Transverse colon (tissue), 4 donors: ENCODE measurements at regions not wholly inside any gene's neighbourhood (a gene's known extent, or its start where the extent isn't known, plus 50 kb on each side); places are given as distances from the start of the nearest gene placed in this dataset.

Source experiments
- DNase-seq: peaks from one replicate; pipeline ENCODE4 v3.0.0-alpha.2; 2019
- H3K27ac ChIP-seq, 4 donors: fragments of 200-600 bp; sonication (generic); 2 replicates each; pipeline ENCODE4 v1.5.1; 2016 to 2018; ENCODE audit warnings: inconsistent platforms in 4 of 4
- H3K27me3 ChIP-seq: fragments of 200-600 bp; sonication (generic); 2 replicates; pipeline ENCODE4 v1.5.1; 2017; ENCODE audit warnings: inconsistent platforms
- H3K36me3 ChIP-seq, 4 donors: fragments of 200-600 bp; sonication (generic); 2 replicates each; pipeline ENCODE4 v1.5.1; 2017 to 2019; ENCODE audit warnings: inconsistent platforms in 4 of 4
- H3K4me1 ChIP-seq, 4 donors: fragments of 200-600 bp; sonication (generic); 2 replicates each; pipeline ENCODE4 v1.5.1; 2017 to 2020; ENCODE audit warnings: inconsistent platforms in 4 of 4
- H3K4me3 ChIP-seq, 4 donors: fragments of 200-600 bp; sonication (generic); 1 replicate in 1 of 4; 2 replicates in 3 of 4; pipeline versions ENCODE4 v1.5.1 to v1.6.1; 2017 to 2019; ENCODE audit warnings: inconsistent platforms in 4 of 4
- H3K9me3 ChIP-seq, 2 donors: fragments of 200-600 bp; sonication (generic); 2 replicates each; pipeline ENCODE4 v1.5.1; 2017 to 2019; ENCODE audit warnings: inconsistent platforms in 2 of 2
- EP300 ChIP-seq: sonication (generic); formaldehyde crosslinking; IDR thresholded peaks from one replicate; pipeline ENCODE4 v1.6.1; 2017; ENCODE audit warnings: antibody characterized with exemption, low read depth
- POLR2A ChIP-seq: fragments of 450-650 bp; IDR thresholded peaks from one replicate; pipeline ENCODE4 v1.6.1; 2016; ENCODE audit warnings: antibody characterized with exemption, mild to moderate bottlenecking, moderate library complexity
- POLR2AphosphoS5 ChIP-seq, 3 donors: sonication (generic); formaldehyde crosslinking; IDR thresholded peaks; one replicate each; pipeline ENCODE4 v1.6.1; 2016; ENCODE audit warnings: antibody characterized with exemption in 3 of 3
- WGBS, 2 donors: methylation state at CpG; one replicate each; pipeline ENCODE4 v1.1.5; 2018; ENCODE audit warnings: low coverage in 1 of 2; 5-methylcytosine and 5-hydroxymethylcytosine counted together
- in situ Hi-C, 4 donors: fragments of 200-750 bp; cut with MboI; loops; one replicate each; pipeline versions ENCODE4 v1.15.0 to v1.15.1; 2017; ENCODE audit warnings: low sequenced_read_pairs in 3 of 4, low pct_ligation_motif_present in 1 of 4, low pct_unique_long_range_greater_than_20kb in 1 of 4
- intact Hi-C: fragments of 100-400 bp; cut with DNase I; formaldehyde crosslinking; loops from one replicate; pipeline ENCODE4 v1.15.1; 2023; ENCODE audit warnings: low total_unique reads
- TF ChIP-seq, protein P1 (sequence below), 5 experiments: fragments of 200-600 bp in 3 of 5; fragments of 450-650 bp in 2 of 5; sonication (generic) in 3 of 5; IDR thresholded peaks; 1 replicate in 2 of 5; 2 replicates in 3 of 5; pipeline ENCODE4 v1.5.1; 2016 to 2017; ENCODE audit warnings: antibody characterized with exemption in 5 of 5, inconsistent platforms in 3 of 5, mild to moderate bottlenecking in 2 of 5, moderate library complexity in 1 of 5

DNA sequence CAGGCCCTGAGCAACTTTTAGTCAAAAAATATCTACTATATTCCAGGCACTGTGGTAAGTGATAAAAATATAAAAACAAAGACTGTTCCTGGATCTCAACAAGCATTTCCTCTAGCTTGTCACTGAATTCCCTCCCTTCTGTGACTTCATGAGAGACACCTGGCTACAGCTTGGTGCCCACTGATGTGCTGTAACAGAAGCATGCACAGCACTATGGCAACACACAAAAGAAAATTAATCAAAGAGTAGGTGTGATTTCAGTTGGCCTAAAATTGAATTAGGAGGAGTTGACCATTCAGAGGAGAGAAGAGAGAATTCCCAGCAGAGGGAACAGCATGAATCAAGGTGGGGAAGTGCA lies 158.9 kb upstream of the LPP start:
- Histone ChIP-seq H3K4me1 (peaks cover 0 to 16% (median 6%) of the 10 kb centered on the region in 4 donors), H3K4me3 (no peak overlapping the region), H3K27ac (no peak overlapping the region), H3K36me3 (no peaks in the 10 kb centered on the region), H3K27me3 (no peaks in the 10 kb centered on the region), H3K9me3 (no peaks in the 10 kb centered on the region)
- TF ChIP-seq, protein P1, sequence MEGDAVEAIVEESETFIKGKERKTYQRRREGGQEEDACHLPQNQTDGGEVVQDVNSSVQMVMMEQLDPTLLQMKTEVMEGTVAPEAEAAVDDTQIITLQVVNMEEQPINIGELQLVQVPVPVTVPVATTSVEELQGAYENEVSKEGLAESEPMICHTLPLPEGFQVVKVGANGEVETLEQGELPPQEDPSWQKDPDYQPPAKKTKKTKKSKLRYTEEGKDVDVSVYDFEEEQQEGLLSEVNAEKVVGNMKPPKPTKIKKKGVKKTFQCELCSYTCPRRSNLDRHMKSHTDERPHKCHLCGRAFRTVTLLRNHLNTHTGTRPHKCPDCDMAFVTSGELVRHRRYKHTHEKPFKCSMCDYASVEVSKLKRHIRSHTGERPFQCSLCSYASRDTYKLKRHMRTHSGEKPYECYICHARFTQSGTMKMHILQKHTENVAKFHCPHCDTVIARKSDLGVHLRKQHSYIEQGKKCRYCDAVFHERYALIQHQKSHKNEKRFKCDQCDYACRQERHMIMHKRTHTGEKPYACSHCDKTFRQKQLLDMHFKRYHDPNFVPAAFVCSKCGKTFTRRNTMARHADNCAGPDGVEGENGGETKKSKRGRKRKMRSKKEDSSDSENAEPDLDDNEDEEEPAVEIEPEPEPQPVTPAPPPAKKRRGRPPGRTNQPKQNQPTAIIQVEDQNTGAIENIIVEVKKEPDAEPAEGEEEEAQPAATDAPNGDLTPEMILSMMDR (IDR thresholded peaks at IDR 0.05) = no peak
- in situ Hi-C loops (no loop called here), intact Hi-C loops (no loop called here)
- no peak for DNase-seq

DNA sequence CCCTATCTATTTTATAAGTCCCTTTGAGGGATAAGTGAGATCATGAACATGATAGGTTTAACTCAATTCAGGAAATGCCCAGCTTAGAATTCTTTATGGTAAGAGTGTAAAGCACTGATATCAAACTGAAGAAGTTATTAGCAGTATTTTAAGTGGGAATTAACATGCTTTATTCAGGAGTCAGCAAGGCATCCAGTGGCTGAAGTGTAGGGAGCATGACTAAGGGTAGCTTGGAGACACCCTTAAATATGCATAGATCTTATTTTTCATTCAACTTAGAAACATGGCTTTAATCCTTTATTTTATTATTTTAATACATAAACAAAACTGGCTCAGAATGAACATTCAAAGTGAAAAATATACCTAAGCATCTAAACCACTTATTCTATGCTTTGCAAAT lies 158.3 kb upstream of the LPP start:
- Histone ChIP-seq H3K4me1 (peaks cover 4 to 22% (median 11%) of the 10 kb centered on the region in 4 donors), H3K36me3 (no peaks in the 10 kb centered on the region)

DNA sequence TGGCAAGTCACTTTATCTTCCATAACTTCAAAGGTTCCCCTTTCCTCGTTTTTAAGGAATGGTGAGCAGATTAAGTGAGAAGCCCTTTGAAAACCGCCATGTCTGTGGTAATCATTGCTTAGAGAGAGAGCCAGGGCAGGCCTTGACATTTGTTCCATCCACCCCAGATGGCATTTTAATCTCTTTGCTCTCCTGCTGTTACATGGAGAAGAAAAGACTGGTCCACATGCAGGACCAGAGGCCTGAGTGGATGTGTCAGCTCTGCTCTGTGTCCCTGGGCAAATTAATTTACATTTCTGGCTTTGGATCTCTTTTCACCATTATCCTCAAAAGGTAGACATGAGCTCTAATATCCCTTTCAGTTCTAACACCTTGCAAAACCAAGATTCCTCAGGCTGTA lies 157.3 kb upstream of the LPP start:
- peaks cover 4 to 26% (median 13%) of the 10 kb centered on the region in 4 donors for H3K4me1 ChIP-seq
- H3K9me3 ChIP-seq = no peaks in the 10 kb centered on the region
- no peak overlapping the region for H3K4me3 ChIP-seq
- TF ChIP-seq, protein P1 (IDR thresholded peaks at IDR 0.05) = no peak
- TF ChIP-seq EP300 (no peak), POLR2AphosphoS5 (IDR thresholded peaks at IDR 0.05) (no peak), POLR2A (no peak)
- intact Hi-C loops = no loop called here
- H3K27ac ChIP-seq = no peak overlapping the region
- no peaks in the 10 kb centered on the region for H3K36me3 ChIP-seq
- 82 to 91% methylated on average over 2 of the region's 2 CpGs for WGBS, 2 donors
- H3K27me3 ChIP-seq = no peaks in the 10 kb centered on the region
- DNase-seq = no peak
- in situ Hi-C loops = no loop called here

More for the DNA sequence above, 158.3 kb upstream of the LPP start:
- TF ChIP-seq EP300 (no peak), POLR2A (no peak), POLR2AphosphoS5 (IDR thresholded peaks at IDR 0.05) (no peak)
- TF ChIP-seq, protein P1 (IDR thresholded peaks at IDR 0.05) = no peak
- intact Hi-C loops (no loop called here), in situ Hi-C loops (no loop called here)
- Histone ChIP-seq H3K27me3 (no peaks in the 10 kb centered on the region), H3K4me3 (no peak overlapping the region), H3K27ac (no peak overlapping the region), H3K9me3 (no peaks in the 10 kb centered on the region)
- no peak for DNase-seq

DNA sequence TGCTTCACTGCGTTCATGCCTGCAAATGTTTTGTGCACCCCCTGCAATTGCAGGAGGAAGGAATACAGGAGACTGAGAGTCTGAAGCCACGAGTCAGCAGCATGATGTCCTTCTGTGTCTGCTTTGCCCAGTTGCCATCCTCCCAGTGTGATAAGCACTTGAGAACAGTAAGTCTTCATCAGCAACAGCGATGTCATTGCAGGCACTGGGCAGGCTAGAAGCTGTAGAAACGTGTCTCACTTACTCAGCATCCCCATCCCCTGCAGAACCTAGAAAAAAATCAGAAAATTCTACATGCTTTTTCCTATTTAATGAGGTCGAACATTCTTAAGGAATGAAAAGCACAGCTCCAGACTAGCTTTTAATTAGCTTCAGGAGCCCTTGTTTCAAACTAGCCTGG lies 156.5 kb upstream of the LPP start:
- in situ Hi-C loops (no loop called here), intact Hi-C loops (no loop called here)
- H3K36me3 ChIP-seq = no peaks in the 10 kb centered on the region
- no peak overlapping the region for H3K4me3 ChIP-seq
- TF ChIP-seq, protein P1 (IDR thresholded peaks at IDR 0.05) = no peak
- TF ChIP-seq EP300 (no peak), POLR2A (no peak), POLR2AphosphoS5 (IDR thresholded peaks at IDR 0.05) (no peak)
- WGBS, 2 donors = 67 to 82% methylated on average over 3 to 5 of the region's 5 CpGs
- peaks cover 4 to 26% (median 13%) of the 10 kb centered on the region in 4 donors for H3K4me1 ChIP-seq
- no peaks in the 10 kb centered on the region for H3K9me3 ChIP-seq
- no peaks in the 10 kb centered on the region for H3K27me3 ChIP-seq
- DNase-seq = no peak
- no peak overlapping the region for H3K27ac ChIP-seq
